H9 (cell line): ENCODE measurements at regions not wholly inside any gene's neighbourhood (a gene's known extent, or its start where the extent isn't known, plus 50 kb on each side); places are given as distances from the start of the nearest gene placed in this dataset.

Source experiments
- DNase-seq: peaks from one replicate; pipeline ENCODE4 v3.0.0-alpha.2; 2017
- H2AFZ ChIP-seq: one replicate; pipeline ENCODE4 v1.6.1; 2013; ENCODE audit warnings: mild to moderate bottlenecking, low read length, control low read depth, moderate library complexity
- H2AK5ac ChIP-seq: 2 replicates; pipeline ENCODE4 v1.6.1; 2013; ENCODE audit warnings: low read length, control low read depth, mixed read lengths; ENCODE audit not compliant: insufficient read length
- H2BK120ac ChIP-seq: one replicate; pipeline ENCODE4 v1.6.1; 2013; ENCODE audit warnings: low read depth, mild to moderate bottlenecking, low read length, control low read depth, inconsistent platforms; ENCODE audit not compliant: poor library complexity, severe bottlenecking
- H2BK12ac ChIP-seq: 2 replicates; pipeline ENCODE4 v1.6.1; 2013; ENCODE audit warnings: low read length, control low read depth, mixed read lengths, low read depth; ENCODE audit not compliant: insufficient read length
- H2BK15ac ChIP-seq: 2 replicates; pipeline ENCODE4 v1.6.1; 2013; ENCODE audit warnings: low read depth, low read length, control low read depth
- H2BK20ac ChIP-seq: one replicate; pipeline ENCODE4 v1.6.1; 2013; ENCODE audit warnings: low read depth, mild to moderate bottlenecking, low read length, control low read depth, inconsistent platforms; ENCODE audit not compliant: poor library complexity, severe bottlenecking
- H2BK5ac ChIP-seq: 2 replicates; pipeline ENCODE4 v1.6.1; 2013; ENCODE audit warnings: low read length, control low read depth, mixed read lengths; ENCODE audit not compliant: insufficient read length
- H3K14ac ChIP-seq: 2 replicates; pipeline ENCODE4 v1.6.1; 2013; ENCODE audit warnings: low read length, control low read depth; ENCODE audit not compliant: insufficient read depth
- H3K18ac ChIP-seq: 2 replicates; pipeline ENCODE4 v1.6.1; 2013; ENCODE audit warnings: low read depth, mild to moderate bottlenecking, mixed read lengths, low read length, control low read depth; ENCODE audit not compliant: insufficient read length
- H3K23ac ChIP-seq: 2 replicates; pipeline ENCODE4 v1.6.1; 2013; ENCODE audit warnings: low read length, control low read depth, mixed read lengths, low read depth; ENCODE audit not compliant: insufficient read length
- H3K23me2 ChIP-seq: 2 replicates; pipeline ENCODE4 v1.6.1; 2013; ENCODE audit warnings: low read depth, mild to moderate bottlenecking, mixed read lengths, low read length, control low read depth; ENCODE audit not compliant: insufficient read length, poor library complexity, severe bottlenecking
- H3K27ac ChIP-seq: 2 replicates; pipeline ENCODE4 v1.5.1; 2013; ENCODE audit warnings: low read length, control low read depth, mixed read lengths, low read depth; ENCODE audit not compliant: insufficient read length
- H3K27me3 ChIP-seq: 2 replicates; pipeline ENCODE4 v1.6.1; 2013; ENCODE audit warnings: low read length, control low read depth, inconsistent platforms; ENCODE audit not compliant: insufficient read depth
- H3K4ac ChIP-seq: 2 replicates; pipeline ENCODE4 v1.6.1; 2013; ENCODE audit warnings: low read depth, mild to moderate bottlenecking, control low read depth, inconsistent platforms, low read length, moderate library complexity
- H3K4me1 ChIP-seq: 2 replicates; pipeline ENCODE4 v1.6.1; 2013; ENCODE audit warnings: low read length, control low read depth, inconsistent platforms; ENCODE audit not compliant: insufficient read depth
- H3K4me2 ChIP-seq: 2 replicates; pipeline ENCODE4 v1.6.1; 2013; ENCODE audit warnings: low read length, control low read depth, mixed read lengths; ENCODE audit not compliant: insufficient read length, insufficient read depth
- H3K56ac ChIP-seq: 2 replicates; pipeline ENCODE4 v1.6.1; 2013; ENCODE audit warnings: low read depth, mild to moderate bottlenecking, mixed read lengths, low read length, control low read depth; ENCODE audit not compliant: insufficient read length
- H3K79me1 ChIP-seq: 2 replicates; pipeline ENCODE4 v1.6.1; 2013; ENCODE audit warnings: low read depth, mild to moderate bottlenecking, moderate library complexity, low read length, control low read depth, inconsistent platforms; ENCODE audit not compliant: insufficient read depth, poor library complexity, severe bottlenecking
- H3K79me2 ChIP-seq: 2 replicates; pipeline ENCODE4 v1.6.1; 2013; ENCODE audit warnings: low read length, control low read depth, inconsistent platforms; ENCODE audit not compliant: insufficient read depth
- H3K9ac ChIP-seq: 2 replicates; pipeline ENCODE4 v1.6.1; 2013; ENCODE audit warnings: low read length, control low read depth, mixed read lengths; ENCODE audit not compliant: insufficient read length; ENCODE audit errors: extremely low read depth
- H3K9me3 ChIP-seq: one replicate; pipeline ENCODE4 v1.6.1; 2013; ENCODE audit warnings: low read depth, low read length, inconsistent platforms; ENCODE audit not compliant: control insufficient read depth
- H3T11ph ChIP-seq: one replicate; pipeline ENCODE4 v1.6.1; 2013; ENCODE audit warnings: mild to moderate bottlenecking, low read length, control low read depth, inconsistent platforms
- H4K20me1 ChIP-seq: one replicate; pipeline ENCODE4 v1.6.1; 2013; ENCODE audit not compliant: control insufficient read depth, insufficient read length, insufficient read depth
- H4K5ac ChIP-seq: 2 replicates; pipeline ENCODE4 v1.6.1; 2013; ENCODE audit warnings: low read depth, mild to moderate bottlenecking, mixed read lengths, low read length, control low read depth; ENCODE audit not compliant: insufficient read length
- H4K8ac ChIP-seq: replicated peaks from 2 replicates; pipeline ENCODE4 v1.6.1; 2013; ENCODE audit warnings: low read length, control low read depth, mixed read lengths, low read depth; ENCODE audit not compliant: insufficient read length
- H4K91ac ChIP-seq: 2 replicates; pipeline ENCODE4 v1.6.1; 2013; ENCODE audit warnings: low read depth, mild to moderate bottlenecking, moderate library complexity, mixed read lengths, low read length, control low read depth; ENCODE audit not compliant: insufficient read length
- H3K27ac Mint-ChIP-seq, 3 experiments: 2 replicates in 2 of 3; 3 replicates in 1 of 3; pipeline ENCODE4 v1.8.0; 2020 to 2021; ENCODE audit warnings: mixed read lengths in 3 of 3, mild to moderate bottlenecking in 1 of 3, moderate library complexity in 1 of 3
- H3K27me3 Mint-ChIP-seq: 2 replicates; pipeline ENCODE4 v1.8.0; 2021; ENCODE audit warnings: low read depth, mild to moderate bottlenecking, moderate library complexity, mixed read lengths
- H3K36me3 Mint-ChIP-seq, 3 experiments: 2 replicates in 2 of 3; 3 replicates in 1 of 3; pipeline ENCODE4 v1.8.0; 2020 to 2021; ENCODE audit warnings: low read depth in 3 of 3, mixed read lengths in 3 of 3; ENCODE audit not compliant: insufficient read depth in 1 of 3
- H3K4me1 Mint-ChIP-seq, 2 experiments: 2 replicates each; pipeline ENCODE4 v1.8.0; 2020; ENCODE audit warnings: mixed read lengths in 2 of 2
- H3K4me3 Mint-ChIP-seq, 2 experiments: 2 replicates in 1 of 2; 3 replicates in 1 of 2; pipeline ENCODE4 v1.8.0; 2020 to 2021; ENCODE audit warnings: mild to moderate bottlenecking in 2 of 2, mixed read lengths in 2 of 2, moderate library complexity in 1 of 2
- H3K9me3 Mint-ChIP-seq, 2 experiments: 2 replicates in 1 of 2; 3 replicates in 1 of 2; pipeline ENCODE4 v1.8.0; 2020; ENCODE audit warnings: mild to moderate bottlenecking in 2 of 2, mixed read lengths in 2 of 2, moderate library complexity in 1 of 2
- CTCF ChIP-seq: fragments of 200-600 bp; sonication (generic); conservative IDR thresholded peaks from 3 replicates; pipeline ENCODE4 v1.8.0; 2021; ENCODE audit warnings: antibody characterized with exemption, mild to moderate bottlenecking
- WGBS: extraction: QIAGEN DNeasy Blood & Tissue Kit; methylation state at CpG from one replicate; pipeline ENCODE4 v1.1.7; 2013; ENCODE audit warnings: missing lambda C conversion rate, low lambda C conversion rate, mixed read lengths; ENCODE audit not compliant: insufficient read length; ENCODE audit errors: extremely low coverage; 5-methylcytosine and 5-hydroxymethylcytosine counted together

GRCh38 chrX:137896123-137896522, 330.2 kb downstream of the ZIC3 start:
- H3K4me1 Mint-ChIP-seq, result peaks cover 9 to 15% of the 10 kb centered on the region in 2 experiments
- Histone ChIP-seq H3K9ac (no peak overlapping the region), H3K4me2 (no peak overlapping the region), H4K91ac (no peak overlapping the region), H2BK12ac (no peak overlapping the region), H4K8ac (no peak overlapping the region), H3K4me1 (peaks cover 3% of the 10 kb centered on the region; the same call in 1 of the 2 replicates), H3K4ac (no peak overlapping the region), H3T11ph (no peak overlapping the region), H3K79me2 (no peaks in the 10 kb centered on the region), H3K9me3 (no peaks in the 10 kb centered on the region), H2BK20ac (no peak overlapping the region), H3K18ac (no peak overlapping the region), H3K23ac (no peak overlapping the region), H2BK15ac (no peak overlapping the region), H4K20me1 (no peaks in the 10 kb centered on the region), H3K27ac (no peak overlapping the region), H3K79me1 (no peaks in the 10 kb centered on the region), H3K27me3 (no peaks in the 10 kb centered on the region), H3K56ac (no peak overlapping the region), H4K5ac (no peak overlapping the region), H2AK5ac (no peak overlapping the region), H3K14ac (no peak overlapping the region), H2BK120ac (no peak overlapping the region), H2AFZ (no peak overlapping the region), H3K23me2 (no peaks in the 10 kb centered on the region), H2BK5ac (no peak overlapping the region)
- no peak for DNase-seq
- no peak overlapping the region for H3K4me3 Mint-ChIP-seq
- TF ChIP-seq CTCF, result peak; percentile 47
- H3K9me3 Mint-ChIP-seq, result peaks cover 10 to 49% of the 10 kb centered on the region in 2 experiments
- no CpG with 5 or more reads among the region's 3 CpGs for WGBS
- H3K27ac Mint-ChIP-seq, result no peak overlapping the region; a peak in 1 of 7 replicates
- peaks cover 5 to 9% (median 6%) of the 10 kb centered on the region in 3 experiments; a peak in 5 of 7 replicates for H3K36me3 Mint-ChIP-seq
- no peaks in the 10 kb centered on the region for H3K27me3 Mint-ChIP-seq
